ENCODE measurements at regions not wholly inside any gene's neighbourhood (a gene's known extent, or its start where the extent isn't known, plus 50 kb on each side); places are given as distances from the start of the nearest gene placed in this dataset.

DNA sequence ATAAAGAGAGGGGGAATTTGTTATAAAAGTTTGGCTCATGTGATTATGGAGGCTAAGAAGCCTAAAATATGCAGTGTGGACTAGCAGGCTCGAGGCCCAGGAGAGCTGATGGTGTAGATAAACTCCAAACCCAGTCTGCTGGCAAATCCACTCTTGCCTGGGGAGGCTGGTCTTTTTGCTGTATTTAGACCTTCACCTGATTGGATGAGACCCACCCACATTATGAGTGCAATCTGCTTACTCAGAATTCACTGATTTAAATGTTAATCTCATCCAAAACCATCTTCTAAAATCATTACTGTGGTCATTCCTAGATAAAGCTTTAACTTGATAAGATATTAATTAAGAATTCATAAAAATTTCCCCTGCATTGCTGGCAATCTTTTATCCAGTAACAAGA is 473.2 kb downstream of the TMA16 start:
- TF ChIP-seq, protein P1, sequence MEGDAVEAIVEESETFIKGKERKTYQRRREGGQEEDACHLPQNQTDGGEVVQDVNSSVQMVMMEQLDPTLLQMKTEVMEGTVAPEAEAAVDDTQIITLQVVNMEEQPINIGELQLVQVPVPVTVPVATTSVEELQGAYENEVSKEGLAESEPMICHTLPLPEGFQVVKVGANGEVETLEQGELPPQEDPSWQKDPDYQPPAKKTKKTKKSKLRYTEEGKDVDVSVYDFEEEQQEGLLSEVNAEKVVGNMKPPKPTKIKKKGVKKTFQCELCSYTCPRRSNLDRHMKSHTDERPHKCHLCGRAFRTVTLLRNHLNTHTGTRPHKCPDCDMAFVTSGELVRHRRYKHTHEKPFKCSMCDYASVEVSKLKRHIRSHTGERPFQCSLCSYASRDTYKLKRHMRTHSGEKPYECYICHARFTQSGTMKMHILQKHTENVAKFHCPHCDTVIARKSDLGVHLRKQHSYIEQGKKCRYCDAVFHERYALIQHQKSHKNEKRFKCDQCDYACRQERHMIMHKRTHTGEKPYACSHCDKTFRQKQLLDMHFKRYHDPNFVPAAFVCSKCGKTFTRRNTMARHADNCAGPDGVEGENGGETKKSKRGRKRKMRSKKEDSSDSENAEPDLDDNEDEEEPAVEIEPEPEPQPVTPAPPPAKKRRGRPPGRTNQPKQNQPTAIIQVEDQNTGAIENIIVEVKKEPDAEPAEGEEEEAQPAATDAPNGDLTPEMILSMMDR (IDR thresholded peaks at IDR 0.05; ENCODE audit: low read depth, low read length) = no peak
- no peak for TF ChIP-seq MYC (IDR thresholded peaks at IDR 0.05; ENCODE audit: low read depth, low read length)

Measured in NB4 (cell line).